ENCODE measurements at regions not wholly inside any gene's neighbourhood (a gene's known extent, or its start where the extent isn't known, plus 50 kb on each side); places are given as distances from the start of the nearest gene placed in this dataset.

- TF ChIP-seq, protein P1, sequence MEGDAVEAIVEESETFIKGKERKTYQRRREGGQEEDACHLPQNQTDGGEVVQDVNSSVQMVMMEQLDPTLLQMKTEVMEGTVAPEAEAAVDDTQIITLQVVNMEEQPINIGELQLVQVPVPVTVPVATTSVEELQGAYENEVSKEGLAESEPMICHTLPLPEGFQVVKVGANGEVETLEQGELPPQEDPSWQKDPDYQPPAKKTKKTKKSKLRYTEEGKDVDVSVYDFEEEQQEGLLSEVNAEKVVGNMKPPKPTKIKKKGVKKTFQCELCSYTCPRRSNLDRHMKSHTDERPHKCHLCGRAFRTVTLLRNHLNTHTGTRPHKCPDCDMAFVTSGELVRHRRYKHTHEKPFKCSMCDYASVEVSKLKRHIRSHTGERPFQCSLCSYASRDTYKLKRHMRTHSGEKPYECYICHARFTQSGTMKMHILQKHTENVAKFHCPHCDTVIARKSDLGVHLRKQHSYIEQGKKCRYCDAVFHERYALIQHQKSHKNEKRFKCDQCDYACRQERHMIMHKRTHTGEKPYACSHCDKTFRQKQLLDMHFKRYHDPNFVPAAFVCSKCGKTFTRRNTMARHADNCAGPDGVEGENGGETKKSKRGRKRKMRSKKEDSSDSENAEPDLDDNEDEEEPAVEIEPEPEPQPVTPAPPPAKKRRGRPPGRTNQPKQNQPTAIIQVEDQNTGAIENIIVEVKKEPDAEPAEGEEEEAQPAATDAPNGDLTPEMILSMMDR (IDR thresholded peaks at IDR 0.05) = no peak
- TF ChIP-seq POLR2A (IDR thresholded peaks at IDR 0.05) = no peak
Measured at GRCh38 chr10:33945051-33945450, 610.6 kb upstream of the NRP1 start.

Data from uterus (tissue), 2 donors.